ENCODE measurements at regions not wholly inside any gene's neighbourhood (a gene's known extent, or its start where the extent isn't known, plus 50 kb on each side); places are given as distances from the start of the nearest gene placed in this dataset.

DNA sequence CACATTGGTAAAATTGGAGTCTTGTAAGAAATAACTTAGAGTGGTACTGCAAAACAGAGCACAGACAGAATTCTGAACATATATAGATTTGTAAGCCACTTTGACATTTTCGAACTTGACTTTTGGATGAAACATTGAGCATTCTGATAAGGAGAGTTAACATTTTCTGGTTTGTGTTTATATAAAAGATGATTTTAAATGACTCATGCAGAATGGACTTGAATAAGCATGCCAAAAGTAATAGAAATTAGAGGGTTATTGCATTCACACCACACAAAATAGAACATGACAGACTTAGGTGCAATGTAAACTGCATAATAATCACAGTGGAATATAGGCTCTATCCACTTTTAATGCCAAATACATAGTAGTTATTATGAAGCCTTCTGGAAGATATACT lies 507.0 kb downstream of the DACH1 start:
- TF ChIP-seq ZFX (IDR thresholded peaks at IDR 0.05; ENCODE audit: borderline replicate concordance), result no peak
- TF ChIP-seq, protein P1, sequence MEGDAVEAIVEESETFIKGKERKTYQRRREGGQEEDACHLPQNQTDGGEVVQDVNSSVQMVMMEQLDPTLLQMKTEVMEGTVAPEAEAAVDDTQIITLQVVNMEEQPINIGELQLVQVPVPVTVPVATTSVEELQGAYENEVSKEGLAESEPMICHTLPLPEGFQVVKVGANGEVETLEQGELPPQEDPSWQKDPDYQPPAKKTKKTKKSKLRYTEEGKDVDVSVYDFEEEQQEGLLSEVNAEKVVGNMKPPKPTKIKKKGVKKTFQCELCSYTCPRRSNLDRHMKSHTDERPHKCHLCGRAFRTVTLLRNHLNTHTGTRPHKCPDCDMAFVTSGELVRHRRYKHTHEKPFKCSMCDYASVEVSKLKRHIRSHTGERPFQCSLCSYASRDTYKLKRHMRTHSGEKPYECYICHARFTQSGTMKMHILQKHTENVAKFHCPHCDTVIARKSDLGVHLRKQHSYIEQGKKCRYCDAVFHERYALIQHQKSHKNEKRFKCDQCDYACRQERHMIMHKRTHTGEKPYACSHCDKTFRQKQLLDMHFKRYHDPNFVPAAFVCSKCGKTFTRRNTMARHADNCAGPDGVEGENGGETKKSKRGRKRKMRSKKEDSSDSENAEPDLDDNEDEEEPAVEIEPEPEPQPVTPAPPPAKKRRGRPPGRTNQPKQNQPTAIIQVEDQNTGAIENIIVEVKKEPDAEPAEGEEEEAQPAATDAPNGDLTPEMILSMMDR (IDR thresholded peaks at IDR 0.05), result no peak
